DND-41 (cell line): ENCODE measurements at regions not wholly inside any gene's neighbourhood (a gene's known extent, or its start where the extent isn't known, plus 50 kb on each side); places are given as distances from the start of the nearest gene placed in this dataset.
"Not testable (repeated sequence)": the region's sequence is repeated elsewhere in the genome, so short reads cannot be mapped to it uniquely, and the experiment has no call there.

Source experiments
- ATAC-seq: fragments of 200-7000 bp; cut with Tn5 transposase; 3 replicates; pipeline ENCODE4 v1.9.1; 2021; ENCODE audit warnings: low read depth; ENCODE audit not compliant: insufficient read depth
- DNase-seq: peaks from one replicate; pipeline ENCODE4 v3.0.0-alpha.2; 2020
- H2AFZ ChIP-seq: 2 replicates; pipeline ENCODE4 v1.6.0; 2012; ENCODE audit warnings: low read depth, low read length
- H3K27ac ChIP-seq: 2 replicates; pipeline ENCODE4 v1.5.1; 2012; ENCODE audit warnings: low read length, inconsistent platforms
- H3K27me3 ChIP-seq: fragments of 200-600 bp; sonication (generic); 2 replicates; pipeline ENCODE4 v1.6.0; 2012; ENCODE audit warnings: low read length, mild to moderate bottlenecking, inconsistent platforms; ENCODE audit not compliant: insufficient read depth, poor library complexity
- H3K36me3 ChIP-seq: 2 replicates; pipeline ENCODE4 v1.5.1; 2012; ENCODE audit warnings: low read length, inconsistent platforms; ENCODE audit not compliant: insufficient read depth
- H3K4me1 ChIP-seq: 2 replicates; pipeline ENCODE4 v1.5.1; 2012; ENCODE audit warnings: mild to moderate bottlenecking, low read length; ENCODE audit not compliant: insufficient read depth
- H3K4me2 ChIP-seq: 2 replicates; pipeline ENCODE4 v1.6.0; 2012; ENCODE audit warnings: mild to moderate bottlenecking, moderate library complexity, low read length, inconsistent platforms; ENCODE audit not compliant: insufficient read depth
- H3K4me3 ChIP-seq, 2 experiments: fragments of 200-600 bp in 1 of 2; shearing (Covaris generic) in 1 of 2; 2 replicates each; pipeline ENCODE4 v1.5.1; 2012 to 2016; ENCODE audit warnings: inconsistent platforms in 2 of 2, low read length in 2 of 2, mild to moderate bottlenecking in 2 of 2, low read depth in 1 of 2, moderate library complexity in 1 of 2
- H3K79me2 ChIP-seq: 2 replicates; pipeline ENCODE4 v1.6.0; 2012; ENCODE audit warnings: low read length, inconsistent platforms; ENCODE audit not compliant: insufficient read depth
- H3K9ac ChIP-seq: 2 replicates; pipeline ENCODE4 v1.6.0; 2012; ENCODE audit warnings: low read depth, mild to moderate bottlenecking, inconsistent platforms, low read length, moderate library complexity
- H3K9me3 ChIP-seq: 2 replicates; pipeline ENCODE4 v1.5.1; 2012; ENCODE audit warnings: low read length, moderate library complexity, mild to moderate bottlenecking, inconsistent platforms; ENCODE audit not compliant: insufficient read depth, severe bottlenecking
- H4K20me1 ChIP-seq: 2 replicates; pipeline ENCODE4 v1.6.0; 2012; ENCODE audit warnings: low read length; ENCODE audit not compliant: insufficient read depth
- EZH2 ChIP-seq: IDR thresholded peaks from 3 replicates; pipeline ENCODE4 v1.6.1; 2012; ENCODE audit warnings: borderline replicate concordance, low read depth, mild to moderate bottlenecking, moderate library complexity, low read length, inconsistent platforms; ENCODE audit not compliant: severe bottlenecking
- TF ChIP-seq, protein P1 (sequence below): IDR thresholded peaks from 2 replicates; pipeline ENCODE4 v1.5.1; 2012; ENCODE audit warnings: borderline replicate concordance, low read length, moderate library complexity, mild to moderate bottlenecking; ENCODE audit not compliant: poor library complexity, severe bottlenecking; ENCODE audit errors: extremely low read depth

DNA sequence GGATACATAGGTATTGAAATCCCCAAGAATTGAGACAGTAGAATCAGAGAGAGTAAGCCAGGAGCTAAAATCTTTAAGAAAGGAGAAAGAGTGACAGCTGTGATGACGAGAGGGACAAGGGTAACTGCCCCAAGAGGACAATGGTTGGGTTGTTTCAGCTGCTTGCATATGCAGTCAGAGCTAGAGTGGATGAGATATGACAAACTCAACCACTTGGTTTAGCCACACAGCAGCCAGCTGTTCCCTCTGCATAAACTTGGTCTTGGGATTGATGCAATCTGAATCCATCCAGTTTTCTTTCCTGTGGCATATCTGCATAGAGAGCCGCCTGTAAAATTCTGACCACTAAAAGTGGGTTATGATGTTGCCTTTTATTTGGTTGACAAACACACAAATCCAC lies 100.7 kb downstream of the ZNF622 start:
- H4K20me1 ChIP-seq = no peaks in the 10 kb centered on the region
- H3K27ac ChIP-seq = no peak overlapping the region
- H2AFZ ChIP-seq = no peak overlapping the region
- H3K9ac ChIP-seq = no peak overlapping the region
- no peak for DNase-seq
- H3K4me2 ChIP-seq = no peak overlapping the region
- H3K9me3 ChIP-seq = no peaks in the 10 kb centered on the region
- H3K36me3 ChIP-seq = no peaks in the 10 kb centered on the region
- no peak overlapping the region for H3K4me3 ChIP-seq
- no peaks in the 10 kb centered on the region for H3K27me3 ChIP-seq
- H3K79me2 ChIP-seq = no peaks in the 10 kb centered on the region
- no peaks in the 10 kb centered on the region for H3K4me1 ChIP-seq
- TF ChIP-seq EZH2 = no peak
- TF ChIP-seq, protein P1, sequence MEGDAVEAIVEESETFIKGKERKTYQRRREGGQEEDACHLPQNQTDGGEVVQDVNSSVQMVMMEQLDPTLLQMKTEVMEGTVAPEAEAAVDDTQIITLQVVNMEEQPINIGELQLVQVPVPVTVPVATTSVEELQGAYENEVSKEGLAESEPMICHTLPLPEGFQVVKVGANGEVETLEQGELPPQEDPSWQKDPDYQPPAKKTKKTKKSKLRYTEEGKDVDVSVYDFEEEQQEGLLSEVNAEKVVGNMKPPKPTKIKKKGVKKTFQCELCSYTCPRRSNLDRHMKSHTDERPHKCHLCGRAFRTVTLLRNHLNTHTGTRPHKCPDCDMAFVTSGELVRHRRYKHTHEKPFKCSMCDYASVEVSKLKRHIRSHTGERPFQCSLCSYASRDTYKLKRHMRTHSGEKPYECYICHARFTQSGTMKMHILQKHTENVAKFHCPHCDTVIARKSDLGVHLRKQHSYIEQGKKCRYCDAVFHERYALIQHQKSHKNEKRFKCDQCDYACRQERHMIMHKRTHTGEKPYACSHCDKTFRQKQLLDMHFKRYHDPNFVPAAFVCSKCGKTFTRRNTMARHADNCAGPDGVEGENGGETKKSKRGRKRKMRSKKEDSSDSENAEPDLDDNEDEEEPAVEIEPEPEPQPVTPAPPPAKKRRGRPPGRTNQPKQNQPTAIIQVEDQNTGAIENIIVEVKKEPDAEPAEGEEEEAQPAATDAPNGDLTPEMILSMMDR = no peak
- no peak for ATAC-seq

DNA sequence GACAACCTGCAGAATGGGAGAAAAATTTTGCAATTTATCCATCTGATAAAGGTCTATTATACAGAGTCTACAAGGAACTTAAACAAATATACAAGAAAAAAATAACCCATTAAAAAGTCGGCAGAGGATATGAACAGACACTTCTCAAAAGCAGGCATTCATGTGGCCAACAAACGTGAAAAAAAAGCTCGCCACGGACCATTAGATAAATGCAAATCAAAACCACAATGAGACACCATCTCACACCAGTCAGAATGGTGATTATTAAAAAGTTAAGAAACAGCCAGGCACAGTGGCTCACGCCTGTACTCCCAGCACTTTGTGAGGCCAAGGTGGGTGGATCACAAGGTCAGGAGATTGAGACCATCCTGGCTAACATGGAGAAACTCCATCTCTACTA lies 112.2 kb downstream of the ZNF622 start:
- H3K4me1 ChIP-seq, H3K9ac ChIP-seq, H3K4me2 ChIP-seq, ATAC-seq, H3K27me3 ChIP-seq, H2AFZ ChIP-seq, H3K9me3 ChIP-seq, H3K4me3 ChIP-seq, H4K20me1 ChIP-seq, DNase-seq, H3K36me3 ChIP-seq, H3K79me2 ChIP-seq, H3K27ac ChIP-seq: not testable (repeated sequence)

DNA sequence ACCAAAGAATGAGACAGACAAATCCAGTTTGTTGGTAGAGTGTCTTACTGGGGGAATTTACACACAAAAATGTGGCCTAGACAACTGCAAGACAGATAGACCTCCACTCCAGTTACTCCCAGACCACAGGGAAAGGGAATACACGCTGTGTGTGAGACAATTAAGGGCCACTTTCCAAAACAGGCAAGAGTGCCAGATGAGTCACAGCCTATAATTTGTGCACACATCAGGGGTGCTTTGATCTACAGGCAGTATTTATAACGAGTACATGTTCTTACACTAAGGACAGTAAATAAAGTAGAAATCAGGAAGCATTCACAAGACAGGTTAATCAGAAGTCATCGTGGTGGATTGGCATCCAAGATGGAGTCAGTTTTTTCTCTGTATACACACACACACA lies 114.8 kb downstream of the ZNF622 start:
- Histone ChIP-seq H3K9me3 (no peaks in the 10 kb centered on the region), H3K4me2 (no peak overlapping the region), H3K4me3 (no peak overlapping the region), H3K27ac (no peak overlapping the region), H2AFZ (no peak overlapping the region), H3K4me1 (no peaks in the 10 kb centered on the region), H4K20me1 (no peaks in the 10 kb centered on the region), H3K79me2 (no peaks in the 10 kb centered on the region), H3K27me3 (no peaks in the 10 kb centered on the region), H3K36me3 (no peaks in the 10 kb centered on the region), H3K9ac (no peak overlapping the region)
- DNase-seq (no peak), ATAC-seq (no peak)
- TF ChIP-seq, protein P1 = no peak
- no peak for TF ChIP-seq EZH2

DNA sequence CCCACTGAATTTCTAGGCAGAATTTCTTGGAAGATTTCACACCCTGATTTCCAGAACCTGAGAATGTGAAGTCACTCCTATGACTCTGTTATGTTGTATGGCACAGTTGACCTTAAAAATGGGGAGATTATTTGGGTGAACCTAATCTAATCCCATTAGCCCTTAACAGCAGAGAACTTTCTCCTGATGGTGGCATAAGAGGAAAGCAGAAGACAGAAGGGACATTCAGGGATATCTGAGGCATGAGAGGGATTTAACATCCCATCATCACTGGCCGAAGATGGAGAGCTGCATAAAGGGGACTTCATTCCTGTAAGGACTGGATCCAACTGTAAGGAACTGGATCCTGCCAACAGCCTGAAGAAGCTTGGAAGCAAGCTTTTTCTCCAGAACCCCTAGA lies 119.2 kb downstream of the ZNF622 start:
- no peaks in the 10 kb centered on the region for H3K4me1 ChIP-seq
- no peak overlapping the region for H2AFZ ChIP-seq
- H3K4me3 ChIP-seq = no peak overlapping the region

More for the DNA sequence above, 119.2 kb downstream of the ZNF622 start:
- no peak for TF ChIP-seq EZH2
- TF ChIP-seq, protein P1 = no peak
- Histone ChIP-seq H3K9me3 (no peaks in the 10 kb centered on the region), H3K27me3 (no peaks in the 10 kb centered on the region), H3K9ac (no peak overlapping the region), H3K27ac (no peak overlapping the region), H3K79me2 (no peaks in the 10 kb centered on the region), H4K20me1 (no peaks in the 10 kb centered on the region), H3K4me2 (no peak overlapping the region), H3K36me3 (no peaks in the 10 kb centered on the region)
- ATAC-seq (no peak), DNase-seq (no peak)
